Esophagus muscularis mucosa (tissue), 4 donors: ENCODE measurements at regions not wholly inside any gene's neighbourhood (a gene's known extent, or its start where the extent isn't known, plus 50 kb on each side); places are given as distances from the start of the nearest gene placed in this dataset.

ENCODE experiments used
- CTCF ChIP-seq, 3 experiments: fragments of 200-600 bp in 2 of 3; fragments of 450-650 bp in 1 of 3; sonication (generic) in 2 of 3; IDR thresholded peaks; one replicate each; pipeline ENCODE4 v1.5.1; 2017 to 2019; ENCODE audit warnings: antibody characterized with exemption in 3 of 3, mild to moderate bottlenecking in 2 of 3, moderate library complexity in 1 of 3
- EP300 ChIP-seq: sonication (generic); formaldehyde crosslinking; IDR thresholded peaks from one replicate; pipeline ENCODE4 v1.6.1; 2017; ENCODE audit warnings: antibody characterized with exemption
- POLR2A ChIP-seq: fragments of 450-650 bp; IDR thresholded peaks from one replicate; pipeline ENCODE4 v1.6.1; 2017; ENCODE audit warnings: antibody characterized with exemption, moderate library complexity, mild to moderate bottlenecking, low read depth
- POLR2AphosphoS5 ChIP-seq, 2 donors: sonication (generic); formaldehyde crosslinking; IDR thresholded peaks; one replicate each; pipeline ENCODE4 v1.6.1; 2017; ENCODE audit warnings: antibody characterized with exemption in 2 of 2

GRCh38 chr10:22110761-22111160, 107.1 kb downstream of the EBLN1 start:
- TF ChIP-seq POLR2AphosphoS5 (IDR thresholded peaks at IDR 0.05) = no peak
- TF ChIP-seq CTCF (IDR thresholded peaks at IDR 0.05) = no peak
- TF ChIP-seq POLR2A = no peak
- no peak for TF ChIP-seq EP300
